Right lobe of liver (tissue), 6 donors: ENCODE measurements at regions not wholly inside any gene's neighbourhood (a gene's known extent, or its start where the extent isn't known, plus 50 kb on each side); places are given as distances from the start of the nearest gene placed in this dataset.

Experiments used
- ATAC-seq, 4 donors: fragments of 200-7000 bp; cut with Tn5 transposase; one replicate each; pipeline ENCODE4 v1.9.1; 2020; ENCODE audit warnings: mild to moderate bottlenecking in 4 of 4, moderate library complexity in 4 of 4
- DNase-seq, 3 donors: peaks; one replicate each; pipeline ENCODE4 v3.0.0-alpha.2; 2020
- H3K27ac ChIP-seq, 3 donors: fragments of 200-600 bp; one replicate each; pipeline ENCODE4 v1.8.0; 2022
- H3K27me3 ChIP-seq, 2 donors: fragments of 200-600 bp; one replicate each; pipeline ENCODE4 v1.8.0; 2022
- H3K36me3 ChIP-seq, 4 donors: fragments of 200-600 bp; sonication (generic) in 1 of 4; one replicate each; pipeline versions ENCODE4 v1.5.1 to v1.8.0; 2017 to 2022; ENCODE audit warnings: control low read depth in 1 of 4
- H3K4me1 ChIP-seq, 4 donors: fragments of 200-600 bp; sonication (generic) in 1 of 4; one replicate each; pipeline versions ENCODE4 v1.5.1 to v1.8.0; 2017 to 2022; ENCODE audit warnings: control low read depth in 1 of 4
- H3K4me3 ChIP-seq, 3 donors: fragments of 200-600 bp; one replicate each; pipeline ENCODE4 v1.8.0; 2022
- H3K9me3 ChIP-seq, 4 donors: fragments of 200-600 bp; sonication (generic) in 1 of 4; one replicate each; pipeline versions ENCODE4 v1.5.1 to v1.8.0; 2017 to 2022; ENCODE audit warnings: control low read depth in 1 of 4
- CTCF ChIP-seq, 4 donors: fragments of 200-600 bp in 3 of 4; fragments of 450-650 bp in 1 of 4; IDR thresholded peaks; one replicate each; pipeline versions ENCODE4 v1.5.1 to v1.8.0; 2016 to 2022; ENCODE audit warnings: antibody characterized with exemption in 4 of 4, mild to moderate bottlenecking in 2 of 4
- POLR2A ChIP-seq: fragments of 450-650 bp; IDR thresholded peaks from one replicate; pipeline ENCODE4 v1.6.1; 2017; ENCODE audit warnings: antibody characterized with exemption, mild to moderate bottlenecking
- WGBS: methylation state at CpG from one replicate; pipeline ENCODE4 v1.1.6; 2018; ENCODE audit warnings: low coverage, low lambda C conversion rate; ENCODE audit not compliant: insufficient coverage; ENCODE audit errors: missing lambda C conversion rate; 5-methylcytosine and 5-hydroxymethylcytosine counted together
- intact Hi-C, 2 donors: fragments of 100-400 bp; cut with DNase I; formaldehyde crosslinking; loops; one replicate each; pipeline versions ENCODE4 v1.11.2 to v1.14.1; 2022
- donor health status: DM: no; HTN: yes; CAD: no.
- donor health status: DM: no; HTN: no; CAD: no.
- donor health status: DM: no; HTN: no; CAD: no.
- donor health status: DM: no; HTN: yes; CAD: no.
- donor health status: DM: no; HTN: yes; CAD: no.

GRCh38 chr6:76518443-76518842, 446.0 kb upstream of the IMPG1 start:
- Histone ChIP-seq H3K27me3 (no peaks in the 10 kb centered on the region), H3K9me3 (no peaks in the 10 kb centered on the region), H3K27ac (no peak overlapping the region), H3K4me1 (no peaks in the 10 kb centered on the region), H3K36me3 (no peaks in the 10 kb centered on the region), H3K4me3 (no peak overlapping the region)
- intact Hi-C loops, result no loop called here
- TF ChIP-seq POLR2A, result no peak
- TF ChIP-seq CTCF (IDR thresholded peaks at IDR 0.05), result no peak
- ATAC-seq, result no peak
- DNase-seq, result no peak

GRCh38 chr6:76516924-76517323, 444.5 kb upstream of the IMPG1 start:
- WGBS, result 43% methylated on average over 4 of the region's 4 CpGs
- intact Hi-C loops, result no loop called here
- ATAC-seq (no peak), DNase-seq (no peak)
- Histone ChIP-seq H3K36me3 (no peaks in the 10 kb centered on the region), H3K4me3 (no peak overlapping the region), H3K9me3 (no peaks in the 10 kb centered on the region), H3K4me1 (no peaks in the 10 kb centered on the region), H3K27me3 (no peaks in the 10 kb centered on the region), H3K27ac (no peak overlapping the region)
- no peak for TF ChIP-seq CTCF (IDR thresholded peaks at IDR 0.05)

GRCh38 chr6:76510489-76510888, 438.0 kb upstream of the IMPG1 start:
- ATAC-seq, result no peak
- no peak for DNase-seq
- Histone ChIP-seq H3K27ac (no peak overlapping the region), H3K9me3 (no peaks in the 10 kb centered on the region), H3K27me3 (no peaks in the 10 kb centered on the region), H3K4me3 (no peak overlapping the region), H3K36me3 (no peaks in the 10 kb centered on the region), H3K4me1 (no peaks in the 10 kb centered on the region)
- TF ChIP-seq CTCF (IDR thresholded peaks at IDR 0.05) (no peak), POLR2A (no peak)
- intact Hi-C loops, result no loop called here

GRCh38 chr6:76509397-76509796, 436.9 kb upstream of the IMPG1 start:
- Histone ChIP-seq H3K4me1 (no peaks in the 10 kb centered on the region), H3K27ac (no peak overlapping the region), H3K9me3 (no peaks in the 10 kb centered on the region), H3K27me3 (no peaks in the 10 kb centered on the region), H3K4me3 (no peak overlapping the region), H3K36me3 (no peaks in the 10 kb centered on the region)
- WGBS, result 52% methylated on average over 2 of the region's 2 CpGs
- no peak for ATAC-seq
- intact Hi-C loops, result no loop called here
- DNase-seq, result no peak
- TF ChIP-seq CTCF (IDR thresholded peaks at IDR 0.05) (no peak), POLR2A (no peak)

- Histone ChIP-seq H3K4me1 (no peaks in the 10 kb centered on the region), H3K9me3 (no peaks in the 10 kb centered on the region), H3K36me3 (no peaks in the 10 kb centered on the region), H3K27me3 (no peaks in the 10 kb centered on the region), H3K4me3 (no peak overlapping the region), H3K27ac (no peak overlapping the region)
- TF ChIP-seq CTCF (IDR thresholded peaks at IDR 0.05) (no peak), POLR2A (no peak)
- 25% methylated on average over 1 of the region's 1 CpG for WGBS
- intact Hi-C loops, result no loop called here
- DNase-seq (no peak), ATAC-seq (no peak)
These were observed 434.3 kb upstream of the IMPG1 start for GRCh38 chr6:76506808-76507207.
